Stimulated activated memory B cell treated with anti-CD40 and anti-IgM and Interleukin-4, amounts not matched to agents 10 μg/mL and 1 μg/mL and 100 μg/mL, for 72 hours (primary cell): ENCODE measurements at regions not wholly inside any gene's neighbourhood (a gene's known extent, or its start where the extent isn't known, plus 50 kb on each side); places are given as distances from the start of the nearest gene placed in this dataset.

Source experiments
- ATAC-seq: fragments of 150-1000 bp; cut with Tn5 transposase; 2 replicates; pipeline ENCODE4 v1.10.0; 2021
- H3K27ac Mint-ChIP-seq: one replicate; pipeline ENCODE4 v1.8.0; 2022; ENCODE audit warnings: mild to moderate bottlenecking, mixed read lengths
- H3K27me3 Mint-ChIP-seq: one replicate; pipeline ENCODE4 v1.8.0; 2022; ENCODE audit warnings: mixed read lengths
- H3K36me3 Mint-ChIP-seq: one replicate; pipeline ENCODE4 v1.8.0; 2022; ENCODE audit warnings: mixed read lengths
- H3K4me1 Mint-ChIP-seq: one replicate; pipeline ENCODE4 v1.8.0; 2022; ENCODE audit warnings: mixed read lengths
- H3K4me3 Mint-ChIP-seq: one replicate; pipeline ENCODE4 v1.8.0; 2022; ENCODE audit warnings: mild to moderate bottlenecking, moderate library complexity, mixed read lengths
- H3K9me3 Mint-ChIP-seq: one replicate; pipeline ENCODE4 v1.8.0; 2022; ENCODE audit warnings: mixed read lengths

- Mint-ChIP-seq H3K4me3 (no peak overlapping the region), H3K27ac (no peak overlapping the region), H3K27me3 (peaks cover 31% of the 10 kb centered on the region), H3K9me3 (no peaks in the 10 kb centered on the region), H3K4me1 (no peaks in the 10 kb centered on the region), H3K36me3 (no peaks in the 10 kb centered on the region)
- ATAC-seq: no peak
These were observed 62.8 kb upstream of the HDAC4 start for GRCh38 chr2:239463541-239464165.

GRCh38 chr2:239462671-239463506, 62.1 kb upstream of the HDAC4 start:
- no peak for ATAC-seq
- H3K36me3 Mint-ChIP-seq: no peaks in the 10 kb centered on the region
- no peaks in the 10 kb centered on the region for H3K9me3 Mint-ChIP-seq
- H3K27ac Mint-ChIP-seq: no peak overlapping the region
- H3K4me3 Mint-ChIP-seq: no peak overlapping the region
- H3K27me3 Mint-ChIP-seq: peaks cover 39% of the 10 kb centered on the region
- H3K4me1 Mint-ChIP-seq: no peaks in the 10 kb centered on the region

- H3K36me3 Mint-ChIP-seq: no peaks in the 10 kb centered on the region
- no peak for ATAC-seq
- no peak overlapping the region for H3K4me3 Mint-ChIP-seq
- H3K4me1 Mint-ChIP-seq: no peaks in the 10 kb centered on the region
- no peak overlapping the region for H3K27ac Mint-ChIP-seq
- H3K27me3 Mint-ChIP-seq: peaks cover 41% of the 10 kb centered on the region
- H3K9me3 Mint-ChIP-seq: no peaks in the 10 kb centered on the region
These were observed 61.3 kb upstream of the HDAC4 start for GRCh38 chr2:239462191-239462515.

DNA sequence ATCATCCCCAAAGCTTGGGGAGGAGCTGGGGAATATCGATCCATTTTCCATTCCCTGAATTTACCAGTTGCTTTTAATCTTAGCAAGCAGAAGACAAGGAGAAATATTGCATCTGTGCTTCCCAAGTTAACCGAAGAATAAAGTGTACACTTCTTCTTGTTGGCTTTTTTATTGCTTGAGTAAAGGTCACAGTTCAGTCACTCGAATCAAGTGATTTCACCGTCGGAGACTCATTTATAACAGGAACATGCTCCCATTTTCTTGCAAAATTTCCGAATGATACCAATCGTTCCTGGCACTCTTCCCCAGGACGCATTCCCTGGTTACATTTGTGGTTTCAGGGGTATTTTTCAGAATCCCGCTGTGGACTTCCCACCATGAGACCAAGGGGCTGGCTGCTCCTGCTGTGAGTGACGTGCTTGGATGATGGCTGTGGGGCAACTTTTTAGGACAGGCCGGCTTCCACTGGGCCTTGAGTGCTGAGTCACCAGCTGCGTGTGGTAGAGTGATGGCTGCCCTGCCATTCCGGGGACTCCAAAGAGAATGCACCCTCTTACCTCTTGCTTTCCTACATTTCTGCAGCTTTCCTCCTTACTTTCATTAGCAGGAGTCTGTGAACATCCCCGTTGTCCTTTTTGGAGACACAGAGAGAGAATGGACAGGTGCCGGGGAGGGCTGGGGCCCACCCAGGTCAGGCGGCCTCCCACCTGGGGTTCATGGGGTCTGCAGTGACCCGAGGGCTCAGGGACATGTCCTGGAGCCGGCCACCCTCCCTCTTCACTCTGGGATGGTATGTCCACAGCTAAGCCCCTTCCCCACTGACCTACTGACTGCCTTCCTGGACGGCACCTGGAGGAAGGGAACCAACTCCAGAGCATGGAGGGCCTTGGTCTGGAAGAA, 60.7 kb upstream of the HDAC4 start:
- Mint-ChIP-seq H3K4me1 (no peaks in the 10 kb centered on the region), H3K9me3 (no peaks in the 10 kb centered on the region), H3K27ac (no peak overlapping the region), H3K27me3 (peaks cover 46% of the 10 kb centered on the region), H3K4me3 (no peak overlapping the region), H3K36me3 (no peaks in the 10 kb centered on the region)
- ATAC-seq: no peak

GRCh38 chr2:239460780-239461179, 60.0 kb upstream of the HDAC4 start:
- Mint-ChIP-seq H3K9me3 (no peaks in the 10 kb centered on the region), H3K27me3 (peaks cover 54% of the 10 kb centered on the region), H3K27ac (no peak overlapping the region), H3K4me3 (no peak overlapping the region), H3K36me3 (no peaks in the 10 kb centered on the region), H3K4me1 (no peaks in the 10 kb centered on the region)
- ATAC-seq: no peak

DNA sequence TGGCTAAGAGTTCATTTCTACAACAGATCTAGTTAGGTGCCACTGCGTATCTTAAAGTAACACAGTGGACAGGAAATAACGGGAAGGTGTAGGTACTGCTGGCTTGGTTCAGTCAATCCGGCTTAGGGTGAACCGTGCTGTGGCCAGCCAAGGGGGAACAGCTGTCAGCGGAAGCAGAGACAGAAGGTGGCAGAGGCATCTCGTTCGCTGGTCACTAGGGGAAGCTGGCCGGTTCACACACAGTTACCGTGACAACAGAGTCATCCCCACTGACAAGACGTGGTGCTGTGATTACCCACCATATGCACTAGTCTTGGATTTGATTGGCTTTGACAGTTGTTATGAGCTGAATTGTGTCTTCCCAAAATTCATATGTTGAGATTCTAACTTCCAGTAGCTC, 58.8 kb upstream of the HDAC4 start:
- Mint-ChIP-seq H3K27me3 (peaks cover 63% of the 10 kb centered on the region), H3K9me3 (peaks cover 3% of the 10 kb centered on the region), H3K27ac (no peak overlapping the region), H3K4me1 (no peaks in the 10 kb centered on the region), H3K36me3 (no peaks in the 10 kb centered on the region), H3K4me3 (no peak overlapping the region)
- no peak for ATAC-seq

GRCh38 chr2:239459056-239459455, 58.2 kb upstream of the HDAC4 start:
- ATAC-seq: no peak
- Mint-ChIP-seq H3K27ac (no peak overlapping the region), H3K4me1 (no peaks in the 10 kb centered on the region), H3K9me3 (peaks cover 6% of the 10 kb centered on the region), H3K36me3 (peaks cover 2% of the 10 kb centered on the region), H3K4me3 (no peak overlapping the region), H3K27me3 (peaks cover 63% of the 10 kb centered on the region)

DNA sequence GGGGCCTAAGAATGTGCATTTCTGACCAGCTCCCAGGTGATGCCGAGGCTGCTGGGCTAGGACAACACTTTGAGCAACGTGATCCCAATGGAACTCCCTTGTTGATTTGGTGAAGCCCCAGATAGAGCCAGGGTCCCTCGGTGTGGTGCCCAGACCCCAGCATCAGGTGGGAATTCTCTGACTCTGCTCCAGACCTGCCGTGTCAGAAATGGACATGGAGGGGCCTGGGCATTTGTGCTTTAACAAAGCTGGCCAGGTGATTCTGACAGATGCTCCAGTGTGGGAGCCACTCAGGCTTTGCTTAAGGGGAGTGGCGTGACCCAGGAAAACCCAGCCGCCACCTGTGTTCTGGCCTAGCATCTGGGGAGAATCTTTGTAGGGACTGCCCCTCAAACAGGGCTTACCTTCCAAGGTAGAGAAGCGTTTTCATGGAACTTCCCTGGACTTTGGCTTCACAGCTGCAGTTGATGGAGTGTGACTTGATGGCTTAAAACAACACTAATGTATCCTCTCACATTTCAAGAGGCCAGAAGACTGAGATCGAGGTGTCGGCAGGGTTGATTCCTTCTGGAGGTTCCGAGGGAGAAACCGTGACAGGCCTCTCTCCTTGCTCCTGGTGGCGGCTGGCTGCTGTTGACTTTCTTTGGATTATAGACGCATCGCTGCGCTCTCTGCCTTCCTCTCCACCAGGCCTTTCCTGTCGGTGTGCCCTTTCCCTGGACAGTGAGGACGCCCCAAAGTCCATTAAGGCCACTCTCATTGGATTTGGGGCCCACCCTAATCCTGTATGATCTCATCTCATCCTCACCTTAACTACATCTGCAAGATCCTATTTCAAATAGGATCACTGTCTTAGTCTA, 57.0 kb upstream of the HDAC4 start:
- peaks cover 58% of the 10 kb centered on the region for H3K27me3 Mint-ChIP-seq
- no peaks in the 10 kb centered on the region for H3K4me1 Mint-ChIP-seq
- no peak overlapping the region for H3K27ac Mint-ChIP-seq
- no peak for ATAC-seq
- no peak overlapping the region for H3K4me3 Mint-ChIP-seq
- H3K9me3 Mint-ChIP-seq: peaks cover 11% of the 10 kb centered on the region
- peaks cover 9% of the 10 kb centered on the region for H3K36me3 Mint-ChIP-seq

- Mint-ChIP-seq H3K4me1 (no peaks in the 10 kb centered on the region), H3K9me3 (peaks cover 17% of the 10 kb centered on the region), H3K27ac (no peak overlapping the region), H3K27me3 (peaks cover 52% of the 10 kb centered on the region), H3K36me3 (peaks cover 9% of the 10 kb centered on the region), H3K4me3 (no peak overlapping the region)
- no peak for ATAC-seq
These were observed 56.1 kb upstream of the HDAC4 start for GRCh38 chr2:239456940-239457339.

- Mint-ChIP-seq H3K27me3 (peaks cover 61% of the 10 kb centered on the region), H3K4me3 (no peak overlapping the region), H3K9me3 (peaks cover 26% of the 10 kb centered on the region), H3K36me3 (peaks cover 9% of the 10 kb centered on the region), H3K27ac (no peak overlapping the region), H3K4me1 (no peaks in the 10 kb centered on the region)
- ATAC-seq: no peak
These were observed 54.8 kb upstream of the HDAC4 start for GRCh38 chr2:239455436-239456203.

DNA sequence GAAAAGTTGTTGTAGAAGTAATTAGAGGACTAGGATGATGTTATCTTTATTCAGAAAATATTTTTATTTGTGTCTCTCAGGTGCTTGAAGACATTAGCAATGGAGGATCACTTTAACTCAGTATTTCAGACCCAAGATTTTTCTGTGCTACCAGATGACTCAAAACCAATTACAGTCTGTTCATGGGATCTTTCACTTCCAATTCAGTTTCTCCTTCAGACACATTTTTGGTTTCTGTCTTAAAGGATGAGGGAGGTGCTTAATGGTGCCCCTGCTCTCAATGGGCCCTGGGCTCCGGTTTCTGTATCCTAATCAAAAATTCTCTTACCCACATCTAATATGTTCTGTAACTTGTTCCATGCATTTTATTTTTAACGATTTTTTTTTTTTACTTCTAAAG, 53.7 kb upstream of the HDAC4 start:
- no peak overlapping the region for H3K4me3 Mint-ChIP-seq
- H3K36me3 Mint-ChIP-seq: peaks cover 9% of the 10 kb centered on the region
- H3K27me3 Mint-ChIP-seq: peaks cover 63% of the 10 kb centered on the region
- no peak overlapping the region for H3K27ac Mint-ChIP-seq
- no peak for ATAC-seq
- no peaks in the 10 kb centered on the region for H3K4me1 Mint-ChIP-seq
- peaks cover 26% of the 10 kb centered on the region for H3K9me3 Mint-ChIP-seq
